ENCODE measurements at regions not wholly inside any gene's neighbourhood (a gene's known extent, or its start where the extent isn't known, plus 50 kb on each side); places are given as distances from the start of the nearest gene placed in this dataset.

- DNase-seq (ENCODE audit: low read depth in 2 of 2) = no peak
Measured at GRCh38 chr3:82940124-82940523, 1178.7 kb upstream of the GBE1 start.

- DNase-seq (ENCODE audit: low read depth in 2 of 2) = no peak
Measured at GRCh38 chr3:82939491-82940097, 1178.1 kb upstream of the GBE1 start.

DNA sequence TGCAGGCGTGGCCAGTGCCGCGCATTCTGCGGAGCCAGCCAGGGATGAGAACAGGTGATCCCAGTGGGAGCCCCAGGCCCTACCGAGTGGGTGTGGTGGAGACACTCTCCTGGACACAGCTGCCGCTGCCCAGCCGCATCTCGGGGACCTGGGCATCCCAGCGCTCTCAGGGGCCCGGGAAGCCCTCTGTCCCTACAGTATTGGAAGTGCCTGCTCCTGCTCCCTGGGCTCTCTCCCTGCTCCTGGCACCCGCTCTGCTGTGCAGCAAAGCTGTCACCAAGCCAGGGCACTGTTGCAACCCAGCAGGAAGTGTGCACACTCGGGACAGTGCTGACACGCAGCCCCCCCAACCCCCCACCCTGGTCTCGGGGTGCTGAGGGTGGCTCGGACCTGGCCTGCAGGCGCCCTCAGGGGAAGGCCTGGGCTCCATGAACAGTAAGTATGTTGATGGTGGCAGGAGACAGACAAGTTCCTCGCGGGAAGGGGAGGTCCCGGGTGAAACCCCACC, 1177.4 kb upstream of the GBE1 start:
- no peak for DNase-seq (ENCODE audit: low read depth in 2 of 2)

- no peak for DNase-seq (ENCODE audit: low read depth in 2 of 2)
Measured at GRCh38 chr3:82927309-82928253, 1166.1 kb upstream of the GBE1 start.

GRCh38 chr3:82891028-82891427, 1129.6 kb upstream of the GBE1 start:
- no peak for DNase-seq (ENCODE audit: low read depth in 2 of 2)

DNA sequence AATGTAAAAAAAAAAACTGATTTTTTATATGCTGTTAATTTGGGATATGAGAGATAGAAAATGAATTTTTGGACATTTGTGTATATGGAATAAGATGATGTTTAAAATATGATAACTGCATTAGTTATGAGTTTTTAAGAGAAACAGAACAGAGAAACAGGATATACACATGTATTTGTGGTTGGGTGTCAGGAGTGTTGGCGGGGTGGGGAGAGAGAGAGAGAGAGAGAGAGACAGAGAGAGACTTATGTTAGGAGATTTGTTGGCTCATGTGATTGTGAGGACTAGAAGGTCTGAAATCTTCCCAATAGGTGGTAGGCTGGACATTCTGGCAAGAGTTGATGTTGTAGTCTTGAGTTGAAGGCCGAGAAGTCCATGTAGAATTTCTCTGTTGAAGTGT, 1121.6 kb upstream of the GBE1 start:
- no peak for DNase-seq (ENCODE audit: low read depth in 2 of 2)

DNA sequence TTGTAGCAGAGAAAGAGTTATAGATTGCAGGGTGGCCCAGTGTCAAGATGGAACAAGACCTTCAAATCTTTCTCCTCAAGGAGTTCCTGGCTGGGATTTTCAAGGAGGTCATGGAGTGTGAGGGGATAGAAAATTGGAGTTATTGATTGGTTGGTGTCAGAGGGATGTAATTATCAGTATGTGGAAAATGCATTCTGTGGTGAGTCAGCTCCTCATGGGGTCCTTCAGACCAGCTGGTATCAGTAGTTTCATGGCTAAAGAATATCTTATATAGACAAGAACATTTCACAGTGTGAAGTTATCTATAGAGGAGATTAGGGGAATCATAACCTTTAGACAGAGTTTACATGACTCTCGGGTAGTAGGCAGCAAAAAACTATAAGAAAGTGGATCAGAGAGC, 1114.0 kb upstream of the GBE1 start:
- no peak for DNase-seq (ENCODE audit: low read depth in 2 of 2)

GRCh38 chr3:82839871-82840270, 1078.4 kb upstream of the GBE1 start:
- DNase-seq (ENCODE audit: low read depth in 2 of 2) = no peak

DNA sequence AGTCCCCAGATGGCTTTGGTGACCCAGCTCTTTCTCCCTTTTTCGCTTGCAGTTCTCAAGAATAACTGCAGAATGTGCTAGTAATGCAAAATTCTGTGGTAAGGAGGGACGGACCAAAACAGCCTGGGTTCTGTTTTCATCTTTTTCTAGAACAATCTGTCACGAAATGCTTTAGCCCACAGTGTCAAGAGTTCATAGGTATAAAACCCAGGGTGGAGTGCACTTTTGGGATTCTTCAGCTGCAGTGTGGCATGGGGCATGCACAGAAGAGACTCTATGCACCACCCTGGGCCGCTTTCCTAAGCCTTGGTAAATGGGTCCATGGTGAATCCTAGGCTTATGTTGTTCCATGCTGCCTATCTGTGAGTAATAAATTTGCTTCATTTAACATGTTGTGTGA, 1072.7 kb upstream of the GBE1 start:
- no peak for DNase-seq (ENCODE audit: low read depth in 2 of 2)

- no peak for DNase-seq (ENCODE audit: low read depth in 2 of 2)
Measured at GRCh38 chr3:82824491-82824890, 1063.0 kb upstream of the GBE1 start.

- no peak for DNase-seq (ENCODE audit: low read depth in 2 of 2)
Measured at GRCh38 chr3:82816086-82816485, 1054.6 kb upstream of the GBE1 start.

GRCh38 chr3:82815417-82816058, 1054.1 kb upstream of the GBE1 start:
- no peak for DNase-seq (ENCODE audit: low read depth in 2 of 2)

- no peak for DNase-seq (ENCODE audit: low read depth in 2 of 2)
Measured at GRCh38 chr3:82814660-82815059, 1053.2 kb upstream of the GBE1 start.

DNA sequence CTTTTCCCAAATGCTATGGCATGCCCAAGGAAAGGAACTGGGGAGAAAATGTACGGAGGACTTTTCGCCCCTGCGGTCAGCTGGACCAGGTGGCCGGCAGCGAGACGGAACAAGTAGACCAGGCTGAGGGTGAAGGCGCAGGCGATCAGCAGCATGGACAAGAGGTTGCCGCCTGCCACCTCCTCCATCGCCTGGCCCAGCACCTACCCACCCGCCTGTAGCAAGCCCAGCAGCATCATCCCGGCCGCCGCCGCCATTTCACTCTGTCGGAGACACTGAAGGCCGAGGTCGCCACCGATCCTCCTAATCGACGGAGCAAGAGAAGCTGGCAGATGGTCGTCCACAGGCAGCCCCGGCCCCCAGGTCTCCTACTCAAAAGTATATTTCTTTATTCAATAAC, 1046.3 kb upstream of the GBE1 start:
- no peak for DNase-seq (ENCODE audit: low read depth in 2 of 2)

- DNase-seq (ENCODE audit: low read depth in 2 of 2) = no peak
Measured at GRCh38 chr3:82802501-82802900, 1041.1 kb upstream of the GBE1 start.

DNA sequence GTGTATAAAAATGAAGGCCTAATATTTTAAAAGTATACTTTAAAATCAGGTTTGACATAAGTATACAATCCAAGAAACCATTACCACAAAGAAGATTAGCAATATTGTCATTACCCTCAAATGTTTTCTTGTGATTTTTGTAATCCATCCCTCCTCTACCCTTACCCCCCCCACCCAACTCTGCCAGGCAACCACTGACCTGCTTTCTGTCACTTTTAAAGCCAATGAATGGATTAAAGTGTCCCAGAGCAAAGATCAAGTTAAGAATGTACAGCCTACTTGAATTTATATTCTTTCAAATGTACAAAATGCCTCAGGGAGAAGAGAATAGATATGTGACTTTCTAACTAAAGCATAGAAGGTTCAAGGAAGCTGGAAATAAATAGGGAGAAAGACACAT, 1038.8 kb upstream of the GBE1 start:
- no peak for DNase-seq (ENCODE audit: low read depth in 2 of 2)

DNA sequence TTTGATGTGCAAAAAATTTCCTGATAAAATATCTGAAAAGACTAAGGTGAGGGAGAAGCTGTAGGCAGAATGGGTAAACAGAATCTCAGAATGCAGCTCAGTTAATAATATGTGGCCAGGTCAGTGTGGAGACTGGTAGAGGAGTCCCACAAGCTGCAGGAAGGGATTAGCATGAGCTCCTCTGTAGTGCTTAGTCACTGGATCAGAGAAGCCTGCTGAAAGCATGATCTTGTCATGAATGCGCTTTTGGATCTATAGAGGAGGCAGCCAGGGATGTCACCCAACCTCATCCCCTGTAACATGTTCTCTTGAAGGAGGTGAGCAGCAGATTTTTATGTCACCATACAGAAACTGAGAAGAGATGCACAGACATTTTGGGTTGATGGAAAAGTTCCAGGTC, 1035.3 kb upstream of the GBE1 start:
- DNase-seq (ENCODE audit: low read depth in 2 of 2) = no peak

DNA sequence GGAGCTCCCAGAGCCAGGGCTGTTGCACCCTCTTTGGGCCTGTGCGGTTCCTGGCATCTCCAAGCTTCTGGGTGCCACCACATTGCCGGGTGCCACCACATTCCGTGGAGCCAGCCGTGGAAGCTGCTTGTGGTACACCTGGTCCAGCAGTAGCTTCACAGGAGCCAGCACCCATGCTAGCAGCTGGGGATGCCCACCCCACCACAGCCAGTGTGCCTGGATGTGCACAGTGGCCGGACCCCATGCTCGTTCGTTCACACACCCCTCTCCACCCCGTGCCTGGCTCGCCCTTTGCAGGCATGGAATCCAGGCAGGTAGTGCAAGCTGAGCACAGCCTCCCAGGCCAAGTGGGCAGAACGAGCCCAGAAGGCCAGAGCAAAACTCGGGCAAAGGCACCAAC, 1029.8 kb upstream of the GBE1 start:
- DNase-seq (ENCODE audit: low read depth in 2 of 2) = no peak

- DNase-seq (ENCODE audit: low read depth in 2 of 2) = no peak
Measured at GRCh38 chr3:82790307-82791097, 1029.1 kb upstream of the GBE1 start.

- no peak for DNase-seq (ENCODE audit: low read depth in 2 of 2)
Measured at GRCh38 chr3:82783194-82783593, 1021.7 kb upstream of the GBE1 start.

- no peak for DNase-seq (ENCODE audit: low read depth in 2 of 2)
Measured at GRCh38 chr3:82773207-82773606, 1011.8 kb upstream of the GBE1 start.

GRCh38 chr3:82764521-82764920, 1003.1 kb upstream of the GBE1 start:
- no peak for DNase-seq (ENCODE audit: low read depth in 2 of 2)
